SK-N-MC (cell line): ENCODE measurements at regions not wholly inside any gene's neighbourhood (a gene's known extent, or its start where the extent isn't known, plus 50 kb on each side); places are given as distances from the start of the nearest gene placed in this dataset.

ENCODE experiments used
- EZH2 ChIP-seq: fragments of 200-600 bp; sonication (generic); IDR thresholded peaks from one replicate; pipeline ENCODE4 v1.6.1; 2017; ENCODE audit warnings: antibody characterized with exemption
- POLR2AphosphoS5 ChIP-seq: IDR thresholded peaks from 2 replicates; pipeline ENCODE4 v1.6.1; 2012; ENCODE audit warnings: mild to moderate bottlenecking, low read depth, low read length, borderline replicate concordance

GRCh38 chr13:50574731-50575130 lies 268.8 kb downstream of the DLEU7 start:
- no peak for TF ChIP-seq POLR2AphosphoS5
- no peak for TF ChIP-seq EZH2
